ENCODE measurements at regions not wholly inside any gene's neighbourhood (a gene's known extent, or its start where the extent isn't known, plus 50 kb on each side); places are given as distances from the start of the nearest gene placed in this dataset.

GRCh38 chr3:106929081-106929480, 448.2 kb upstream of the CCDC54 start:
- TF ChIP-seq TAF1 (IDR thresholded peaks at IDR 0.05; ENCODE audit: low read depth, low read length) (no peak), POLR2A (IDR thresholded peaks at IDR 0.05; ENCODE audit: low read depth, low read length) (no peak), POU2F2 (IDR thresholded peaks at IDR 0.05; ENCODE audit: low read depth, low read length) (no peak)

Measured in GM12891 (cell line).